Chondrocyte (in vitro differentiated cells): ENCODE measurements at regions not wholly inside any gene's neighbourhood (a gene's known extent, or its start where the extent isn't known, plus 50 kb on each side); places are given as distances from the start of the nearest gene placed in this dataset.
A peak's percentile ranks its signal among the peaks of the same experiment; 100 is the strongest.

Experiments used
- DNase-seq: peaks from one replicate; pipeline ENCODE4 v3.0.0; 2021; ENCODE audit warnings: mixed read lengths, low spot score
- H3K27ac Mint-ChIP-seq: one replicate; pipeline ENCODE4 v1.8.0; 2021; ENCODE audit warnings: mild to moderate bottlenecking, moderate library complexity, mixed read lengths; ENCODE audit not compliant: unreplicated experiment
- H3K27me3 Mint-ChIP-seq: 2 replicates; pipeline ENCODE4 v1.8.0; 2021; ENCODE audit warnings: low read depth, mixed read lengths
- H3K36me3 Mint-ChIP-seq: 2 replicates; pipeline ENCODE4 v1.8.0; 2021; ENCODE audit warnings: low read depth, mixed read lengths
- H3K4me1 Mint-ChIP-seq: 2 replicates; pipeline ENCODE4 v1.8.0; 2021; ENCODE audit warnings: low read depth, mild to moderate bottlenecking, mixed read lengths
- H3K4me3 Mint-ChIP-seq: one replicate; pipeline ENCODE4 v1.8.0; 2021; ENCODE audit warnings: mild to moderate bottlenecking, moderate library complexity, mixed read lengths; ENCODE audit not compliant: unreplicated experiment
- H3K9me3 Mint-ChIP-seq: 2 replicates; pipeline ENCODE4 v1.8.0; 2021; ENCODE audit warnings: low read depth, mixed read lengths
- TF ChIP-seq, protein P1 (sequence below): fragments of 200-600 bp; sonication (generic); IDR thresholded peaks from 2 replicates; pipeline ENCODE4 v1.5.0; 2021; ENCODE audit warnings: antibody characterized with exemption, mild to moderate bottlenecking, moderate library complexity

DNA sequence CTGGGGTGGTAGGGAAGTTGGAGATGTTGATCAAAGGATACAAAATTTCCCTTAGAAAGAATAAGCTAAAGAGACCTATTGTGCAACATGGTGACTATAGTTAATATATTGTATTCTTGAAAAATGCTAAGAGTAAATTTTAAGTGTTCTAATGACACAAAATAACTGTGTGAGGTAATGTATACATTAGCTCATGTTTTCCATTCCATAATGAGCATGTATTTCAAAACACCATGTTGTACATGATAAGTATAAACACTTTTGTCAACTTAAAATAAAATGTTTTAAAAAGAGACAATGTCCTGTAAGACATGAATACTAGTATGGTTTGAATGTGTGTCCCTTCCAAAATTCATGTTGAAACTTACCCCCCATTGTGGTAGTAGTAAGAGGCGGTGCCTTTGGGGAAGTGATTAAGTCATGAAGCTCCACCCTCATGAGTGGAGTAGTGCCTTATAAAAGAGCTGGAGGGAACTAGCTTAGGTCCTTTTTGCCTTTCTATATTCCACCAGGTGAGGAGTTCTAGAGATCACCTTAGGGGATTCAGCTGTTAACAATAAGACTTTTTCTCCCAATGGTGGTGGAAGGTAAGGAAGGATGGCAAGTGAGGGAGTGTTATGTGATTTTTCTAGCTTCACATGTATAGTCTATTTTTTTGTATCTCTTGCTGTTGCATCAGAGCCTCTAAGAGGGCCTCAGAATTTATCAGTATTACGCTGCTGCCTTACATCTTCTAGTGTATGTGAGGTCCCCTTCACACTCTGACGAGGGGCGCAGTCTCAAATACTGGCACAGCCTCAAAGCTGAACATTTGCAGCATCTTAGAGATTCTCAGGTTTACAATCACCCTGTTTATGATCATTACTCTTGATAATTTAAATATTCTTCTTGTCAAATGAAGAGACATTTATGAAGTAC, 94.9 kb upstream of the NREP start:
- no peak for DNase-seq
- Mint-ChIP-seq H3K27me3 (no peaks in the 10 kb centered on the region), H3K4me1 (peaks cover 35% of the 10 kb centered on the region), H3K4me3 (no peak overlapping the region), H3K36me3 (peaks cover 3% of the 10 kb centered on the region), H3K27ac (no peak overlapping the region), H3K9me3 (no peaks in the 10 kb centered on the region)
- TF ChIP-seq, protein P1, sequence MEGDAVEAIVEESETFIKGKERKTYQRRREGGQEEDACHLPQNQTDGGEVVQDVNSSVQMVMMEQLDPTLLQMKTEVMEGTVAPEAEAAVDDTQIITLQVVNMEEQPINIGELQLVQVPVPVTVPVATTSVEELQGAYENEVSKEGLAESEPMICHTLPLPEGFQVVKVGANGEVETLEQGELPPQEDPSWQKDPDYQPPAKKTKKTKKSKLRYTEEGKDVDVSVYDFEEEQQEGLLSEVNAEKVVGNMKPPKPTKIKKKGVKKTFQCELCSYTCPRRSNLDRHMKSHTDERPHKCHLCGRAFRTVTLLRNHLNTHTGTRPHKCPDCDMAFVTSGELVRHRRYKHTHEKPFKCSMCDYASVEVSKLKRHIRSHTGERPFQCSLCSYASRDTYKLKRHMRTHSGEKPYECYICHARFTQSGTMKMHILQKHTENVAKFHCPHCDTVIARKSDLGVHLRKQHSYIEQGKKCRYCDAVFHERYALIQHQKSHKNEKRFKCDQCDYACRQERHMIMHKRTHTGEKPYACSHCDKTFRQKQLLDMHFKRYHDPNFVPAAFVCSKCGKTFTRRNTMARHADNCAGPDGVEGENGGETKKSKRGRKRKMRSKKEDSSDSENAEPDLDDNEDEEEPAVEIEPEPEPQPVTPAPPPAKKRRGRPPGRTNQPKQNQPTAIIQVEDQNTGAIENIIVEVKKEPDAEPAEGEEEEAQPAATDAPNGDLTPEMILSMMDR = no peak

DNA sequence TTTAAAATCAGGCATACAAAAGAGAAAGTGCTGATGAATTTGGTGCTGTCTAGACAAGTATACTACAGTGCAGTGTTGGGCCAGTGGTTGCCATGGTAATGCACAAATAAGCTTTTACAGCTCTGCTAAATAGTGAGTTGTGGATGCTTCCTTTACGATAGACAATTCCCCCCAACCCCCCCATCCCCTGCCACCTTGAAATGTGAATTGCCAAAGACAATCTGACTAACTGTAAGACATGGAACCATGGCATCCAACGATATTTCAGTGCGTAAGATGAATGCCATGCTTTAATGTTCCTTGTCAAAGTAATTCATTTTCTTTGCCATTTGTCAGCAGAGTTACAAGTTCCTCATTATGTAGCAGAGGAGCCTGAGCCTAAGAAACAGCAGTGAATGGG, 91.5 kb upstream of the NREP start:
- H3K27ac Mint-ChIP-seq = no peak overlapping the region
- H3K4me1 Mint-ChIP-seq = peaks cover 17% of the 10 kb centered on the region
- no peaks in the 10 kb centered on the region for H3K9me3 Mint-ChIP-seq
- H3K4me3 Mint-ChIP-seq = no peak overlapping the region
- TF ChIP-seq, protein P1 = no peak
- peaks cover 3% of the 10 kb centered on the region for H3K36me3 Mint-ChIP-seq
- no peak for DNase-seq
- H3K27me3 Mint-ChIP-seq = no peaks in the 10 kb centered on the region

DNA sequence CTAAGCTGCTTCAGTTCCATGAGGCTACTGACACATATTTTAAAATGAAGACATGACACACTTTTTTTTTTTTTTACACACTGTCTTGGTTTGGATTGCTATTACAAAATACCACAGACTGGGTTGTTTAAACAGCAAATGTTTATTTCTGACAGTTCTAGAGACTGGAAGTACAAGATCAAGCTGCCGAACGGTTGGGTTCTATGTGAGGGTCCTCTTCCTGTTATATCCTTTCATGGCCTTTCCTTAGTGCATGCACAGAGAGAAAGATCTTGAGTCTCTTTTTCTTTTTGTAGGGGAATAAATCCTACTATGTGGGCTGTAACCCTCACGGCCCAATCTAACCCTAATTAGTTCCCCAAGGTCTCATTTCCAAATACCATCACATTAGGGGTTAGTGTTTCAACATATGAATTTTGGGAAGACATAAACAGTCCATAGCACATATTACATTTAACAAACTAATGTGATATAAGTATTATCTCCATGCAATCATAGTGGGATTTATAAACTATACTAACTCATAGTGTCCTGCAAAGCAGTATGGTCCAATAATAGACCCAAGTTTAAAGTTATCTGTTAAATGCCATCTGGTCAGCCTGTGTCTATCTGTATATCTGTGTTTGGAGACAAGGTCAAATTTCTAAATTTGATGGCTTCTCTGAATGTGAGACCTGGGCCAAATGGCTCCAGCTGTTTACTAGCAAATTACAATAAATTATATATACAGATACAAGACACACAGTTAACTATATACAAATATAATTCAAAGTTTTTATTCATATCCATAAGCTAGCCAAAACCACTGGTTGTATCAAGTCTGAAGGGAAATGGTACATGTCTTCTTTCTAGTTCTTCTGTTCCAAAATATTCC, 90.3 kb upstream of the NREP start:
- no peaks in the 10 kb centered on the region for H3K27me3 Mint-ChIP-seq
- H3K4me3 Mint-ChIP-seq = no peak overlapping the region
- peaks cover 15% of the 10 kb centered on the region for H3K4me1 Mint-ChIP-seq
- H3K9me3 Mint-ChIP-seq = peaks cover 7% of the 10 kb centered on the region
- peak overlapping the region; percentile 49 for H3K27ac Mint-ChIP-seq
- no peak for DNase-seq
- TF ChIP-seq, protein P1 = no peak
- H3K36me3 Mint-ChIP-seq = peaks cover 9% of the 10 kb centered on the region

DNA sequence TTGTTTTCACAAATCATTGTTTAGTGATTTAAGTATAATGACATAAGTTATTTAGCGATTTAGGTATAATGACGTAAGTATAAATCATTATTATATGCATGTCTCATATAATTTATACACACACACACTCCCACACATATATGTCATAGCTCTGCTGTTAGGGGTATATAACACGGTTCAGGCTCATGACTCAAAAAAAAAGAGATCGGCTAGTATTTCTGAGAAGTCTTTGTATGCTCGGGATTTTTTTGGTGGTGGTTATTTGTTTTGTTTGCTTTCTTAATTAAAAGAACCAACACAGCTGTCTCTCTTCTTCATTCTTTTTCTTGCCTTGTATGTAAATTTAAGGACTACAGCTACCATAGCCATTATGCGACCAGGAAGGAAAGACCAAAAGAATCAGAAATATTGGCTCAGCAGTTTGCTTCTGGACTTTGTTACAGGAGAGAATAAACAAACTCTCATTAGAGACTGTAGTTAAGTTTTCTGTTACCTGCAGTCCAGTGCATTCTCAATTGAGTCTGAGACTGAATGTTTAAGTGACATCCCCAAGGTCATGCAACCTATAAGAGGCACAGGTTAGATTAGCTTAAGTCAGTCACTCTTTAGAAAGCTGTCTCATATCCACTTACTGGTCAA, 83.2 kb upstream of the NREP start:
- Mint-ChIP-seq H3K36me3 (peaks cover 6% of the 10 kb centered on the region), H3K4me3 (no peak overlapping the region), H3K4me1 (peaks cover 41% of the 10 kb centered on the region), H3K27me3 (no peaks in the 10 kb centered on the region), H3K9me3 (peaks cover 7% of the 10 kb centered on the region), H3K27ac (peak overlapping the region; percentile 6)
- TF ChIP-seq, protein P1 = no peak
- no peak for DNase-seq

DNA sequence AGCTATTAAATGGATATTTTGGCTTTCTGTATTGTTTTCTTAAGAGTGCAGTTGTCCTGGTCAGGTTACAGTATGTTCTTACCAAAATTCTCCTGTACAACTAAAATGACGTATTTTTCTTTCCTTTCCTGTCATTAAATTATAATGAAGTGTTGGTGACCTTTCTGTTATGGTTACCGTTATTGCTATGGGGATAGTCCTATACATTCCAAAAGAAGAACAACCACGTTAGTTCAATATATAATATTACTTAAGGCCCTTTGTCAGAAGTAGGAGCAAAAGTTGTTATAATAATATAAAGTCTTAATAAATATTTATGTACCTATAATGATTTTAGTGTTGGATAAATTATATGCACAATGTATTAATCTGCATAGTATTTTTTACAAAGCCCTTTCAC, 82.4 kb upstream of the NREP start:
- Mint-ChIP-seq H3K27ac (peak overlapping the region; percentile 85), H3K27me3 (no peaks in the 10 kb centered on the region), H3K4me1 (peaks cover 49% of the 10 kb centered on the region), H3K4me3 (no peak overlapping the region), H3K9me3 (peaks cover 7% of the 10 kb centered on the region), H3K36me3 (peaks cover 6% of the 10 kb centered on the region)
- TF ChIP-seq, protein P1 = no peak
- no peak for DNase-seq
